IMR-90 (cell line): ENCODE measurements at regions not wholly inside any gene's neighbourhood (a gene's known extent, or its start where the extent isn't known, plus 50 kb on each side); places are given as distances from the start of the nearest gene placed in this dataset.

ENCODE experiments used
- ATAC-seq: fragments of 200-7000 bp; cut with Tn5 transposase; 2 replicates; pipeline ENCODE4 v1.9.1; 2020; ENCODE audit warnings: low read depth, mild to moderate bottlenecking, moderate library complexity
- BruUV-seq: library from RNA; stranded (reverse); fragments of 400-500 nt; replicated peaks from 2 replicates; lab custom pipeline; 2021; lab: Mats Ljungman, UMichigan
- CTCF ChIA-PET: fragments of 300-600 bp; formaldehyde crosslinking; extraction: SDS; loops from one replicate; lab custom pipeline; 2021; ENCODE audit warnings: antibody characterized with exemption; lab: Yijun Ruan, JAX
- POLR2A ChIA-PET: fragments of 300-600 bp; sonication (Branson Sonifier 250); formaldehyde crosslinking; loops from one replicate; lab custom pipeline; 2022; ENCODE audit warnings: antibody characterized with exemption; ENCODE audit not compliant: unreplicated experiment; lab: Charles Lee
- DNase-seq: peaks from one replicate; pipeline ENCODE4 v3.0.0; 2013
- H2AFZ ChIP-seq: replicated peaks from 2 replicates; pipeline ENCODE3; 2013; ENCODE audit warnings: low read length, mild to moderate bottlenecking; ENCODE audit not compliant: poor library complexity
- H2AK5ac ChIP-seq: 2 replicates; pipeline ENCODE4 v1.6.1; 2013; ENCODE audit warnings: low read depth, low read length, inconsistent platforms
- H2AK9ac ChIP-seq: replicated peaks from 2 replicates; pipeline ENCODE3; 2013; ENCODE audit warnings: mild to moderate bottlenecking, low read depth, low read length, moderate library complexity; ENCODE audit not compliant: poor library complexity
- H2BK120ac ChIP-seq: 2 replicates; pipeline ENCODE4 v1.6.1; 2013; ENCODE audit warnings: low read depth, low read length, inconsistent platforms
- H2BK15ac ChIP-seq: 3 replicates; pipeline ENCODE4 v1.6.1; 2013; ENCODE audit warnings: low read depth, low read length, inconsistent platforms
- H2BK20ac ChIP-seq: 2 replicates; pipeline ENCODE4 v1.6.1; 2013; ENCODE audit warnings: low read depth, mild to moderate bottlenecking, inconsistent platforms, low read length, moderate library complexity
- H2BK5ac ChIP-seq: 2 replicates; pipeline ENCODE4 v1.6.1; 2013; ENCODE audit warnings: mild to moderate bottlenecking, low read depth, low read length, inconsistent platforms; ENCODE audit not compliant: poor library complexity, severe bottlenecking
- H3K14ac ChIP-seq: replicated peaks from 2 replicates; pipeline ENCODE4 v1.6.1; 2013; ENCODE audit warnings: low read depth, low read length, inconsistent platforms
- H3K18ac ChIP-seq: 2 replicates; pipeline ENCODE4 v1.6.1; 2013; ENCODE audit warnings: low read depth, low read length, control low read depth
- H3K23ac ChIP-seq: 2 replicates; pipeline ENCODE4 v1.6.1; 2013; ENCODE audit warnings: low read depth, low read length, inconsistent platforms
- H3K27ac ChIP-seq: 2 replicates; pipeline ENCODE4 v1.5.1; 2013; ENCODE audit warnings: mild to moderate bottlenecking, control low read depth, low read length; ENCODE audit not compliant: insufficient read depth
- H3K27me3 ChIP-seq: 2 replicates; pipeline ENCODE4 v1.6.1; 2013; ENCODE audit warnings: low read length; ENCODE audit not compliant: control insufficient read depth, insufficient read depth
- H3K36me3 ChIP-seq: 2 replicates; pipeline ENCODE4 v1.6.1; 2013; ENCODE audit warnings: low read length, mixed read lengths; ENCODE audit not compliant: control insufficient read depth, insufficient read depth
- H3K4ac ChIP-seq: 2 replicates; pipeline ENCODE4 v1.6.1; 2013; ENCODE audit warnings: low read depth, low read length, inconsistent platforms
- H3K4me1 ChIP-seq: 2 replicates; pipeline ENCODE4 v1.6.1; 2013; ENCODE audit warnings: low read length, mixed read lengths; ENCODE audit not compliant: control insufficient read depth, insufficient read depth
- H3K4me2 ChIP-seq: 2 replicates; pipeline ENCODE4 v1.6.1; 2013; ENCODE audit warnings: low read depth, mild to moderate bottlenecking, control low read depth, low read length, moderate library complexity
- H3K4me3 ChIP-seq: 2 replicates; pipeline ENCODE4 v1.5.1; 2013; ENCODE audit warnings: low read depth, mild to moderate bottlenecking, control low read depth, low read length, moderate library complexity; ENCODE audit not compliant: insufficient read depth
- H3K56ac ChIP-seq: 2 replicates; pipeline ENCODE4 v1.6.1; 2013; ENCODE audit warnings: low read length, inconsistent platforms; ENCODE audit not compliant: insufficient read depth; ENCODE audit errors: extremely low read depth
- H3K79me1 ChIP-seq, 2 experiments: 2 replicates each; pipeline ENCODE4 v1.6.1; 2013; ENCODE audit warnings: low read length in 2 of 2, inconsistent platforms in 1 of 2, low read depth in 1 of 2
- H3K9ac ChIP-seq: 2 replicates; pipeline ENCODE4 v1.6.1; 2013; ENCODE audit warnings: low read depth, low read length, control low read depth
- H3K9me1 ChIP-seq: 2 replicates; pipeline ENCODE4 v1.6.1; 2013; ENCODE audit warnings: low read length, inconsistent platforms; ENCODE audit not compliant: insufficient read depth
- H3K9me3 ChIP-seq: 2 replicates; pipeline ENCODE4 v1.6.1; 2013; ENCODE audit warnings: low read length; ENCODE audit not compliant: control insufficient read depth, insufficient read depth
- H4K20me1 ChIP-seq: 2 replicates; pipeline ENCODE4 v1.6.1; 2013; ENCODE audit warnings: low read length, inconsistent platforms; ENCODE audit not compliant: insufficient read depth
- H4K5ac ChIP-seq: 2 replicates; pipeline ENCODE4 v1.6.1; 2013; ENCODE audit warnings: mild to moderate bottlenecking, low read depth, low read length, control low read depth
- H4K8ac ChIP-seq, 2 experiments: 2 replicates each; pipeline ENCODE4 v1.6.1; 2013; ENCODE audit warnings: low read depth in 2 of 2, low read length in 2 of 2, control low read depth in 1 of 2, inconsistent platforms in 1 of 2
- H4K91ac ChIP-seq: 2 replicates; pipeline ENCODE4 v1.6.1; 2013; ENCODE audit warnings: low read depth, low read length, inconsistent platforms; ENCODE audit not compliant: insufficient read depth
- CHD1 ChIP-seq: IDR thresholded peaks from 2 replicates; pipeline ENCODE4 v1.6.1; 2012; ENCODE audit warnings: low read depth, low read length, improper control_type of control experiment
- POLR2A ChIP-seq: IDR thresholded peaks from 2 replicates; pipeline ENCODE4 v1.6.1; 2012; ENCODE audit warnings: mild to moderate bottlenecking, low read depth, low read length
- RAD21 ChIP-seq: IDR thresholded peaks from 2 replicates; pipeline ENCODE4 v1.6.1; 2012; ENCODE audit warnings: low read length, improper control_type of control experiment
- RCOR1 ChIP-seq: IDR thresholded peaks from 2 replicates; pipeline ENCODE4 v1.6.1; 2012; ENCODE audit warnings: mild to moderate bottlenecking, low read length, improper control_type of control experiment; ENCODE audit not compliant: insufficient replicate concordance
- USF2 ChIP-seq: fragments of 150-350 bp; IDR thresholded peaks from 2 replicates; pipeline ENCODE4 v1.6.1; 2017; ENCODE audit warnings: mild to moderate bottlenecking, antibody characterized with exemption, low read length, low read depth
- WGBS, 2 experiments: methylation state at CpG; one replicate each; pipeline versions ENCODE4 v1.1.5 to v1.1.7; 2013; ENCODE audit warnings: missing lambda C conversion rate in 2 of 2; ENCODE audit not compliant: insufficient read length in 1 of 2; ENCODE audit errors: extremely low coverage in 2 of 2; 5-methylcytosine and 5-hydroxymethylcytosine counted together
- dilution Hi-C: fragments of 300-500 bp; cut with HindIII; formaldehyde crosslinking; loops from one replicate; pipeline ENCODE4 v1.14.3; 2018; ENCODE audit warnings: low sequenced_read_pairs; ENCODE audit not compliant: unreplicated experiment
- in situ Hi-C: fragments of 300-500 bp; cut with MboI; formaldehyde crosslinking; loops from 3 replicates; pipeline ENCODE4 v1.14.3; 2019; ENCODE audit warnings: low sequenced_read_pairs, inconsistent platforms, mixed read lengths
- intact Hi-C: fragments of 100-400 bp; cut with micrococcal nuclease; formaldehyde crosslinking; loops from 2 replicates; pipeline ENCODE4 v1.10.0; 2022

- 100% methylated on average over 2 of the region's 13 CpGs; no CpG with 5 or more reads in 1 of the 2 experiments for whole genome bisulfite sequencing, 2 experiments
- Histone ChIP-seq H2AK9ac (no peak overlapping the region), H2BK5ac (no peak overlapping the region), H4K91ac (no peak overlapping the region; the same call in 1 of the 2 replicates), H3K79me1 (no peaks in the 10 kb centered on the region; a peak in 1 of 4 replicates), H4K20me1 (no peaks in the 10 kb centered on the region), H3K9me3 (no peaks in the 10 kb centered on the region), H2AK5ac (no peak overlapping the region), H3K36me3 (no peaks in the 10 kb centered on the region), H3K4me1 (peaks cover 10% of the 10 kb centered on the region), H4K8ac (peak overlapping the region; percentile 86; a peak in 2 of 4 replicates), H3K56ac (no peak overlapping the region), H4K5ac (no peak overlapping the region), H3K27me3 (no peaks in the 10 kb centered on the region), H3K9me1 (peaks cover 8% of the 10 kb centered on the region; the same call in 1 of the 2 replicates), H3K4me2 (no peak overlapping the region), H2BK20ac (no peak overlapping the region), H3K23ac (no peak overlapping the region; the same call in 1 of the 2 replicates), H2BK15ac (no peak overlapping the region), H3K4ac (no peak overlapping the region), H2AFZ (no peak overlapping the region), H3K14ac (no peak overlapping the region), H3K18ac (no peak overlapping the region), H3K27ac (no peak overlapping the region), H3K9ac (no peak overlapping the region), H3K4me3 (no peak overlapping the region), H2BK120ac (no peak overlapping the region)
- BruUV-seq, result no TSS peak
- TF ChIP-seq RCOR1 (no peak), CHD1 (no peak), USF2 (no peak), POLR2A (no peak), RAD21 (no peak)
- ChIA-PET POLR2A (no interaction called here), CTCF (no interaction called here)
- intact Hi-C loops (loop anchor here (1.0 kb wide), 1 partner anchor 30 kb away; no protein-coding TSS in a partner anchor), in situ Hi-C loops (no loop called here), dilution Hi-C loops (no loop called here)
- ATAC-seq, result no peak
- no peak for DNase-seq
Measured at GRCh38 chr21:43362915-43363314, 64.0 kb downstream of the SIK1 start.
